A549 (cell line): ENCODE measurements at regions not wholly inside any gene's neighbourhood (a gene's known extent, or its start where the extent isn't known, plus 50 kb on each side); places are given as distances from the start of the nearest gene placed in this dataset.

Experiments
- ATAC-seq, 2 experiments: fragments of 200-7000 bp in 1 of 2; fragments of >200 bp in 1 of 2; cut with Nextera tagmentation in 1 of 2; cut with Tn5 transposase in 1 of 2; 3 replicates each; pipeline versions ENCODE4 v1.8.0 to v1.9.1; 2018 to 2020; ENCODE audit warnings: mild to moderate bottlenecking in 1 of 2, moderate library complexity in 1 of 2
- CTCF ChIA-PET: fragments of 300-600 bp; sonication (Branson Sonifier 250); formaldehyde crosslinking; extraction: SDS; loops from one replicate; lab custom pipeline; 2021; ENCODE audit warnings: antibody characterized with exemption, inconsistent platforms; lab: Yijun Ruan, JAX
- POLR2A ChIA-PET: fragments of 350-600 bp; formaldehyde crosslinking; extraction: SDS; loops from one replicate; lab custom pipeline; 2021; ENCODE audit warnings: antibody characterized with exemption, inconsistent platforms; lab: Yijun Ruan, JAX
- DNase-seq, 2 experiments: peaks; one replicate each; pipeline versions ENCODE4 v3.0.0 to v3.0.0-alpha.2; 2011 to 2016; ENCODE audit warnings: low read depth in 1 of 2, low spot score in 1 of 2
- FAIRE-seq: peaks from 2 replicates; lab custom pipeline; 2011; peaks lifted over from hg19 to GRCh38; lab: Jason Lieb, UNC
- H3K27ac ChIP-seq, 2 experiments: fragments of >200 bp; sonication (Bioruptor Twin); formaldehyde crosslinking; 3 replicates each; pipeline ENCODE4 v1.5.1; 2016 to 2017
- H3K4me1 ChIP-seq: fragments of >200 bp; sonication (Bioruptor Twin); formaldehyde crosslinking; 3 replicates; pipeline ENCODE4 v1.6.1; 2016
- H3K4me2 ChIP-seq: fragments of >200 bp; sonication (Bioruptor Twin); formaldehyde crosslinking; 3 replicates; pipeline ENCODE4 v1.6.1; 2016
- H3K4me3 ChIP-seq: fragments of >200 bp; sonication (Bioruptor Twin); formaldehyde crosslinking; 3 replicates; pipeline ENCODE4 v1.5.1; 2016
- H3K9me3 ChIP-seq: fragments of >200 bp; sonication (Bioruptor Twin); formaldehyde crosslinking; 3 replicates; pipeline ENCODE4 v1.6.1; 2016
- BHLHE40 ChIP-seq: IDR thresholded peaks from 2 replicates; pipeline ENCODE4 v1.6.1; 2012; ENCODE audit warnings: low read depth, low read length, inconsistent platforms
- CBX8 ChIP-seq: fragments of 200-600 bp; sonication (generic); IDR thresholded peaks from 2 replicates; pipeline ENCODE4 v1.6.1; 2016
- CHD2 ChIP-seq: fragments of 150-350 bp; IDR thresholded peaks from 2 replicates; pipeline ENCODE4 v1.6.1; 2014; ENCODE audit warnings: low read length; ENCODE audit not compliant: partially characterized antibody
- CHD4 ChIP-seq: fragments of 200-600 bp; sonication (generic); IDR thresholded peaks from 2 replicates; pipeline ENCODE4 v1.6.1; 2016; ENCODE audit warnings: antibody characterized with exemption, mild to moderate bottlenecking, borderline replicate concordance
- EHF ChIP-seq: fragments of 250-450 bp; sonication (Bioruptor Pico); IDR thresholded peaks from 2 replicates; pipeline ENCODE4 v1.5.0; 2020; ENCODE audit warnings: mild to moderate bottlenecking
- ESRRA ChIP-seq: fragments of 150-350 bp; IDR thresholded peaks from 2 replicates; pipeline ENCODE4 v1.6.1; 2014; ENCODE audit warnings: mild to moderate bottlenecking, low read length, borderline replicate concordance
- FOSB ChIP-seq: fragments of 250-450 bp; sonication (Bioruptor Pico); IDR thresholded peaks from 2 replicates; pipeline ENCODE4 v1.5.0; 2020; ENCODE audit warnings: mild to moderate bottlenecking, moderate library complexity
- FOSL2 ChIP-seq, 2 experiments: fragments of 450-650 bp in 1 of 2; fragments of >200 bp in 1 of 2; sonication (Bioruptor Twin) in 1 of 2; formaldehyde crosslinking; IDR thresholded peaks; 2 replicates each; pipeline versions ENCODE4 v1.5.0 to v1.6.1; 2016 to 2020; ENCODE audit warnings: mild to moderate bottlenecking in 1 of 2, moderate library complexity in 1 of 2
- FOXS1 ChIP-seq: fragments of 250-450 bp; sonication (Bioruptor Pico); IDR thresholded peaks from 2 replicates; pipeline ENCODE4 v1.5.0; 2020; ENCODE audit warnings: mild to moderate bottlenecking, moderate library complexity
- GATA3 ChIP-seq: IDR thresholded peaks from 2 replicates; pipeline ENCODE4 v1.6.1; 2012; ENCODE audit warnings: borderline replicate concordance
- HEYL ChIP-seq: fragments of 250-450 bp; sonication (Bioruptor Pico); IDR thresholded peaks from 2 replicates; pipeline ENCODE4 v1.8.0; 2021; ENCODE audit warnings: mild to moderate bottlenecking, moderate library complexity
- HOXA7 ChIP-seq: fragments of 250-450 bp; sonication (Bioruptor Pico); IDR thresholded peaks from 2 replicates; pipeline ENCODE4 v1.5.0; 2020; ENCODE audit warnings: mild to moderate bottlenecking, moderate library complexity
- JUN ChIP-seq, 2 experiments: fragments of >200 bp; sonication (Bioruptor Twin); formaldehyde crosslinking; IDR thresholded peaks; 2 replicates in 1 of 2; 3 replicates in 1 of 2; pipeline ENCODE4 v1.6.1; 2016 to 2017
- KDM1A ChIP-seq: fragments of 200-600 bp; sonication (generic); IDR thresholded peaks from 2 replicates; pipeline ENCODE4 v1.6.1; 2016; ENCODE audit warnings: low read depth, mild to moderate bottlenecking
- KDM5A ChIP-seq: fragments of 200-600 bp; sonication (generic); IDR thresholded peaks from 2 replicates; pipeline ENCODE4 v1.6.1; 2016; ENCODE audit warnings: antibody characterized with exemption, mild to moderate bottlenecking
- MAFK ChIP-seq: fragments of 450-650 bp; IDR thresholded peaks from 2 replicates; pipeline ENCODE4 v1.6.1; 2014; ENCODE audit not compliant: partially characterized antibody
- MAZ ChIP-seq: fragments of 150-350 bp; IDR thresholded peaks from 2 replicates; pipeline ENCODE4 v1.6.1; 2014; ENCODE audit warnings: antibody characterized with exemption, low read depth, low read length, borderline replicate concordance
- NPAS2 ChIP-seq: fragments of 250-450 bp; sonication (Bioruptor Pico); IDR thresholded peaks from 2 replicates; pipeline ENCODE4 v1.8.0; 2022; ENCODE audit warnings: mild to moderate bottlenecking, moderate library complexity, borderline replicate concordance
- NR3C1 ChIP-seq: fragments of >200 bp; sonication (Bioruptor Twin); formaldehyde crosslinking; IDR thresholded peaks from 3 replicates; pipeline ENCODE4 v1.6.1; 2017
- POLR2A ChIP-seq: IDR thresholded peaks from 2 replicates; pipeline ENCODE4 v1.6.1; 2012; ENCODE audit warnings: mild to moderate bottlenecking, low read length
- ZC3H11A ChIP-seq: fragments of 450-650 bp; IDR thresholded peaks from 2 replicates; pipeline ENCODE4 v1.6.1; 2014; ENCODE audit warnings: antibody characterized with exemption, mild to moderate bottlenecking
- ZSCAN20 ChIP-seq: fragments of 250-450 bp; sonication (Bioruptor Pico); IDR thresholded peaks from 2 replicates; pipeline ENCODE4 v1.8.0; 2022; ENCODE audit warnings: mild to moderate bottlenecking, moderate library complexity
- WGBS: methylation state at CpG from one replicate; pipeline ENCODE4 v1.1.6; 2017; ENCODE audit errors: missing lambda C conversion rate; 5-methylcytosine and 5-hydroxymethylcytosine counted together
- TF ChIP-seq, protein P1 (sequence below): fragments of >200 bp; sonication (Bioruptor Twin); formaldehyde crosslinking; IDR thresholded peaks from 2 replicates; pipeline ENCODE4 v1.6.1; 2016
- TF ChIP-seq, protein P2 (sequence below): fragments of 250-450 bp; sonication (Bioruptor Pico); IDR thresholded peaks from 2 replicates; pipeline ENCODE4 v1.5.0; 2021; ENCODE audit warnings: mild to moderate bottlenecking, moderate library complexity, borderline replicate concordance
- TF ChIP-seq, protein P3 (sequence below): IDR thresholded peaks from 2 replicates; pipeline ENCODE4 v1.6.1; 2012

DNA sequence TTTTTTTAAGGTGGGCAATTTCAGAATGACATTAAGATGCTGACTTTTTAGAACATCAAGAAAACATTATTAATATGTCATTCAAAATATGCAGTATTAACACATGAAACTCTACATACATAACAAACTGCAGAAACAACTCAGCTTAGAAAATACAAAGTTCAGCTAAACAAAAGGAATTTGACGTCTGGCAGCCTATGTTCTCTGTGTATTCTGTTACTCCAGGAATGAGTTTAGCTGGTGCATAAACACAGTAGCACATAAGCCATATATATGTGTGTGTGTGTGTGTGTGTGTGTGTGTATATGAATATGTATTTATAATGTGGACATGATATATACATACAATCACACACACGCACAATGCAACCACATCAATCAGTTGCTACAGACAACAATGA, 413.5 kb upstream of the PSMD7 start (continued):
- no peak for TF ChIP-seq HEYL

DNA sequence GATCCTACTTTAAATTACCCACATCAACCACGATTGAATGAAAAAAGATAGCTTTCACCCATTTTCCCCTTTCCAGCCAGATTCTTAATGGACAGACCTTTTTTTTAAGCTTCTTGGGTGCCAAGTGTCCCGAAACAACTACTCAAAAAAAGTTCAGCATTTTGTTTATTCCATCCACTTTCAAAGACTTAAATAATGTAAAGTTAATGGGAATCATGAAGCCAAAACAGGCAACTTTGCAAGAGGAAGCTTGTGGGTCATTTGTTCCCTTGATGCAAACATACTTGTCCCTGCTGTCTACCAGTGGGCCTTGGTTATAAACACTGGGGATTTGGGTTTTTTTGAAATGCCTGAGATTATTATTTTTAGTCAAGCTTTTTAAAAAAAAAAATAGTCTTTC, 414.0 kb upstream of the PSMD7 start:
- CTCF ChIA-PET, result interaction anchor here (1.1 to 2.0 kb wide), 3 partner anchors 9 to 316 kb away, joined by 3 to 7 read pairs (median 5); no protein-coding TSS in a partner anchor
- WGBS, result 3% methylated on average over 2 of the region's 2 CpGs
- Histone ChIP-seq H3K4me3 (no peak overlapping the region), H3K4me2 (no peak overlapping the region), H3K4me1 (no peaks in the 10 kb centered on the region), H3K9me3 (no peaks in the 10 kb centered on the region), H3K27ac (no peak overlapping the region)
- FAIRE-seq (no peak), DNase-seq (no peak), ATAC-seq (no peak)
- POLR2A ChIA-PET, result no interaction called here
- TF ChIP-seq CHD4, result no peak
- TF ChIP-seq GATA3, result no peak
- no peak for TF ChIP-seq HOXA7
- TF ChIP-seq, protein P1, sequence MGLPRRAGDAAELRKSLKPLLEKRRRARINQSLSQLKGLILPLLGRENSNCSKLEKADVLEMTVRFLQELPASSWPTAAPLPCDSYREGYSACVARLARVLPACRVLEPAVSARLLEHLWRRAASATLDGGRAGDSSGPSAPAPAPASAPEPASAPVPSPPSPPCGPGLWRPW, result no peak
- no peak for TF ChIP-seq KDM1A
- TF ChIP-seq MAFK, result no peak
- no peak for TF ChIP-seq KDM5A
- no peak for TF ChIP-seq CHD2
- no peak for TF ChIP-seq NR3C1
- TF ChIP-seq NPAS2 (CRISPR knock-in tag), result no peak
- no peak for TF ChIP-seq ESRRA
- TF ChIP-seq, protein P2, sequence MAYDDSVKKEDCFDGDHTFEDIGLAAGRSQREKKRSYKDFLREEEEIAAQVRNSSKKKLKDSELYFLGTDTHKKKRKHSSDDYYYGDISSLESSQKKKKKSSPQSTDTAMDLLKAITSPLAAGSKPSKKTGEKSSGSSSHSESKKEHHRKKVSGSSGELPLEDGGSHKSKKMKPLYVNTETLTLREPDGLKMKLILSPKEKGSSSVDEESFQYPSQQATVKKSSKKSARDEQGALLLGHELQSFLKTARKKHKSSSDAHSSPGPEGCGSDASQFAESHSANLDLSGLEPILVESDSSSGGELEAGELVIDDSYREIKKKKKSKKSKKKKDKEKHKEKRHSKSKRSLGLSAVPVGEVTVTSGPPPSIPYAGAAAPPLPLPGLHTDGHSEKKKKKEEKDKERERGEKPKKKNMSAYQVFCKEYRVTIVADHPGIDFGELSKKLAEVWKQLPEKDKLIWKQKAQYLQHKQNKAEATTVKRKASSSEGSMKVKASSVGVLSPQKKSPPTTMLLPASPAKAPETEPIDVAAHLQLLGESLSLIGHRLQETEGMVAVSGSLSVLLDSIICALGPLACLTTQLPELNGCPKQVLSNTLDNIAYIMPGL (CRISPR knock-in tag), result no peak
- no peak for TF ChIP-seq ZC3H11A
- no peak for TF ChIP-seq POLR2A
- no peak for TF ChIP-seq FOSB
- TF ChIP-seq FOXS1 (CRISPR knock-in tag), result no peak
- TF ChIP-seq FOSL2 (IDR thresholded peaks at IDR 0.05), result no peak
- no peak for TF ChIP-seq FOSL2 (CRISPR knock-in tag; IDR thresholded peaks at IDR 0.05)
- TF ChIP-seq, all 56 proteins: peak for 0

DNA sequence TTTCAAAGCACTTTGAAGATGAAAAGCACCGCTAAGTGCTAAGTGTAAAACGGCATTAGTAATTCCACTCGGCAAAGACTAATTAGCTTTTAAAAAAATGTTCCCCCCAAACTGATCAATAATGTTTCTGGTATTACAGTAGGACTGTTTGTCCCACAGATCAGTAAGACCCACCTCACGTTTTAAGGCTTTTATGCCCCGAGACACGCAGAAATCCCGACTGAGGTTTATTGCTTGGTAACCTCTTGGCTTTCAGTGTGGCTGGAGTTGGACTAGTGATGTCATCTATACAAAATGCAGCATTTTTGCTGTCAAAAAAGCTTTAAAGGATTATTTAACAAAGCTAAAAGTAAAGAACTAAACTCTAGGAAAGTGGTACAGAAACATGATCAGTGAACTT, 414.6 kb upstream of the PSMD7 start:
- CTCF ChIA-PET, result interaction anchor here (1.1 to 2.0 kb wide), 4 partner anchors 9 to 1379 kb away, joined by 3 to 7 read pairs (median 4); no protein-coding TSS in a partner anchor
- no peak overlapping the region for H3K4me2 ChIP-seq
- POLR2A ChIA-PET, result no interaction called here
- H3K9me3 ChIP-seq, result no peaks in the 10 kb centered on the region
- TF ChIP-seq NPAS2 (CRISPR knock-in tag), result no peak
- no peak for TF ChIP-seq KDM5A
- TF ChIP-seq, protein P3, sequence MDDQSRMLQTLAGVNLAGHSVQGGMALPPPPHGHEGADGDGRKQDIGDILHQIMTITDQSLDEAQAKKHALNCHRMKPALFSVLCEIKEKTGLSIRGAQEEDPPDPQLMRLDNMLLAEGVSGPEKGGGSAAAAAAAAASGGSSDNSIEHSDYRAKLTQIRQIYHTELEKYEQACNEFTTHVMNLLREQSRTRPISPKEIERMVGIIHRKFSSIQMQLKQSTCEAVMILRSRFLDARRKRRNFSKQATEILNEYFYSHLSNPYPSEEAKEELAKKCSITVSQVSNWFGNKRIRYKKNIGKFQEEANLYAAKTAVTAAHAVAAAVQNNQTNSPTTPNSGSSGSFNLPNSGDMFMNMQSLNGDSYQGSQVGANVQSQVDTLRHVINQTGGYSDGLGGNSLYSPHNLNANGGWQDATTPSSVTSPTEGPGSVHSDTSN, result no peak
- TF ChIP-seq MAFK, result no peak
- TF ChIP-seq MAZ, result no peak
- TF ChIP-seq, protein P1, result no peak
- TF ChIP-seq BHLHE40, result no peak
- no peak for TF ChIP-seq CBX8
- TF ChIP-seq JUN (IDR thresholded peaks at IDR 0.05), result no peak
- TF ChIP-seq ZSCAN20, result no peak
- TF ChIP-seq EHF (CRISPR knock-in tag), result no peak
- TF ChIP-seq CHD4, result no peak
- TF ChIP-seq, all 56 proteins: peak for 0
- DNase-seq (no peak), ATAC-seq (no peak), FAIRE-seq (no peak)
- no peaks in the 10 kb centered on the region for H3K4me1 ChIP-seq
- no peak overlapping the region for H3K27ac ChIP-seq
- H3K4me3 ChIP-seq, result no peak overlapping the region
- 7% methylated on average over 7 of the region's 7 CpGs for WGBS
